ENCODE measurements at regions not wholly inside any gene's neighbourhood (a gene's known extent, or its start where the extent isn't known, plus 50 kb on each side); places are given as distances from the start of the nearest gene placed in this dataset.

- DNase-seq = no peak
- H3K27me3 ChIP-seq = no peaks in the 10 kb centered on the region
- TF ChIP-seq POLR2A (IDR thresholded peaks at IDR 0.05) = no peak
- TF ChIP-seq, protein P1, sequence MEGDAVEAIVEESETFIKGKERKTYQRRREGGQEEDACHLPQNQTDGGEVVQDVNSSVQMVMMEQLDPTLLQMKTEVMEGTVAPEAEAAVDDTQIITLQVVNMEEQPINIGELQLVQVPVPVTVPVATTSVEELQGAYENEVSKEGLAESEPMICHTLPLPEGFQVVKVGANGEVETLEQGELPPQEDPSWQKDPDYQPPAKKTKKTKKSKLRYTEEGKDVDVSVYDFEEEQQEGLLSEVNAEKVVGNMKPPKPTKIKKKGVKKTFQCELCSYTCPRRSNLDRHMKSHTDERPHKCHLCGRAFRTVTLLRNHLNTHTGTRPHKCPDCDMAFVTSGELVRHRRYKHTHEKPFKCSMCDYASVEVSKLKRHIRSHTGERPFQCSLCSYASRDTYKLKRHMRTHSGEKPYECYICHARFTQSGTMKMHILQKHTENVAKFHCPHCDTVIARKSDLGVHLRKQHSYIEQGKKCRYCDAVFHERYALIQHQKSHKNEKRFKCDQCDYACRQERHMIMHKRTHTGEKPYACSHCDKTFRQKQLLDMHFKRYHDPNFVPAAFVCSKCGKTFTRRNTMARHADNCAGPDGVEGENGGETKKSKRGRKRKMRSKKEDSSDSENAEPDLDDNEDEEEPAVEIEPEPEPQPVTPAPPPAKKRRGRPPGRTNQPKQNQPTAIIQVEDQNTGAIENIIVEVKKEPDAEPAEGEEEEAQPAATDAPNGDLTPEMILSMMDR (IDR thresholded peaks at IDR 0.05) = no peak
- H3K9me3 ChIP-seq = no peaks in the 10 kb centered on the region
- no peaks in the 10 kb centered on the region for H3K4me1 ChIP-seq
- H3K27ac ChIP-seq = no peak overlapping the region
- no peak overlapping the region for H3K4me3 ChIP-seq
- no peaks in the 10 kb centered on the region for H3K36me3 ChIP-seq
These were observed 125.1 kb downstream of the PRRX1 start for GRCh38 chr1:170789063-170789462.

- Histone ChIP-seq H3K36me3 (no peaks in the 10 kb centered on the region), H3K4me3 (no peak overlapping the region), H3K9me3 (no peaks in the 10 kb centered on the region), H3K4me1 (no peaks in the 10 kb centered on the region), H3K27me3 (no peaks in the 10 kb centered on the region), H3K27ac (no peak overlapping the region)
- TF ChIP-seq POLR2A (IDR thresholded peaks at IDR 0.05) = no peak
- TF ChIP-seq, protein P1 (IDR thresholded peaks at IDR 0.05) = no peak
- DNase-seq = no peak
These were observed 126.2 kb downstream of the PRRX1 start for GRCh38 chr1:170790175-170790574.

- TF ChIP-seq POLR2A (IDR thresholded peaks at IDR 0.05) = no peak
- TF ChIP-seq, protein P1 (IDR thresholded peaks at IDR 0.05) = no peak
- H3K9me3 ChIP-seq = no peaks in the 10 kb centered on the region
- no peaks in the 10 kb centered on the region for H3K36me3 ChIP-seq
- no peak overlapping the region for H3K27ac ChIP-seq
- H3K4me1 ChIP-seq = no peaks in the 10 kb centered on the region
- no peaks in the 10 kb centered on the region for H3K27me3 ChIP-seq
- H3K4me3 ChIP-seq = no peak overlapping the region
- no peak for DNase-seq
These were observed 126.7 kb downstream of the PRRX1 start for GRCh38 chr1:170790651-170791071.

GRCh38 chr1:170791941-170792340 is 128.0 kb downstream of the PRRX1 start:
- Histone ChIP-seq H3K9me3 (no peaks in the 10 kb centered on the region), H3K27me3 (no peaks in the 10 kb centered on the region), H3K36me3 (no peaks in the 10 kb centered on the region), H3K27ac (no peak overlapping the region), H3K4me1 (no peaks in the 10 kb centered on the region), H3K4me3 (no peak overlapping the region)
- TF ChIP-seq, protein P1 (IDR thresholded peaks at IDR 0.05) = no peak
- no peak for TF ChIP-seq POLR2A (IDR thresholded peaks at IDR 0.05)
- DNase-seq = no peak

GRCh38 chr1:170800265-170800664 is 135.1 kb upstream of the MROH9 start:
- Histone ChIP-seq H3K4me1 (no peaks in the 10 kb centered on the region), H3K4me3 (no peak overlapping the region), H3K9me3 (no peaks in the 10 kb centered on the region), H3K27me3 (no peaks in the 10 kb centered on the region), H3K27ac (no peak overlapping the region), H3K36me3 (no peaks in the 10 kb centered on the region)
- DNase-seq = no peak
- no peak for TF ChIP-seq POLR2A (IDR thresholded peaks at IDR 0.05)
- TF ChIP-seq, protein P1 (IDR thresholded peaks at IDR 0.05) = no peak

DNA sequence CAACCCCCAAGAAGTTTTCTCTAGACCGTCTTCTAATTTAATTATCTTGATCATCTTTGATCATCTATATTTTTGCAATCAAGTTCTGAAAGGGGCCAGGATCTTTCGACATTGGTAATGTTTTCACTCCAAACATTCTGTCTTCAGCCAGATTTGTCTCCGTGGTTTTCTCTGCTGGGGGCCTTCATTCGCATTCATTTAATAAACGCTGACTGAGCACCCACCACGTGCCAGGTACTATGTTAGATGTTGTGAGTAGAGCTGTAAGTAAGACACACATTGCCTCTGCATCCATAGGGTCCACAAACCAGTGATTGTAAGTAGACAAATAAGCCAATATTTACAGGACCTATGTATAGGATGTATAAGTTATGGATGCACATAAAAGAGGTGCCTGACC is 134.5 kb upstream of the MROH9 start:
- no peak for DNase-seq
- Histone ChIP-seq H3K27ac (no peak overlapping the region), H3K4me3 (no peak overlapping the region), H3K36me3 (no peaks in the 10 kb centered on the region), H3K4me1 (no peaks in the 10 kb centered on the region), H3K9me3 (no peaks in the 10 kb centered on the region), H3K27me3 (no peaks in the 10 kb centered on the region)
- no peak for TF ChIP-seq POLR2A (IDR thresholded peaks at IDR 0.05)
- TF ChIP-seq, protein P1 (IDR thresholded peaks at IDR 0.05) = no peak
